ENCODE measurements at regions not wholly inside any gene's neighbourhood (a gene's known extent, or its start where the extent isn't known, plus 50 kb on each side); places are given as distances from the start of the nearest gene placed in this dataset.
A peak's percentile ranks its signal among the peaks of the same experiment; 100 is the strongest.

- no peak for DNase-seq (ENCODE audit: low spot score)
- intact Hi-C loops (cut with DNase I), result loop anchor here (1.0 to 10.0 kb wide), 3 partner anchors 80 to 444 kb away; no protein-coding TSS in a partner anchor
These were observed 99.3 kb downstream of the GATA6 start for GRCh38 chr18:22268641-22269128.

DNA sequence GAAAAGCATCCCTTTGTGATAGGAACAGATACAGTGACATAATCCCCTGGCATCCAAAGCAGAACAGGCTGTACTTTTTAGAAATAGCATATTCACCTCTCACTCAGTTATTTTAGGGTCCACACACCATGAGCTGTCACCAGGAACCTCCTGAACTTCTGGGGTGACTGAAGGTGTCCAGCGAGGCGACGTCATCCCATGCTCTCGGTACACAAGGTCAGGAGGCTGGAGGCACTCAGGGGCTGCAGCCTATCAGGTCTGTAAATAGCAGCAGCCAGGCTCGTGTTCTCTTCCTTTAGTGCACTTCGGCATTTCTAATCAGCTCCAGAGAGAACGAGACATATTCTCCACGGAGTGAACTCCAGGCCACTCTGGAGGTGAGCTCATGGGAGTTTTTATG is 98.3 kb downstream of the GATA6 start:
- DNase-seq (ENCODE audit: low spot score), result peak; percentile 84
- intact Hi-C loops (cut with DNase I), result loop anchor here (1.0 to 10.0 kb wide), 5 partner anchors 73 to 443 kb away; no protein-coding TSS in a partner anchor

GRCh38 chr18:22267225-22267624 is 97.8 kb downstream of the GATA6 start:
- intact Hi-C loops (cut with DNase I), result loop anchor here (1.0 to 10.0 kb wide), 4 partner anchors 72 to 442 kb away; no protein-coding TSS in a partner anchor
- DNase-seq (ENCODE audit: low spot score), result no peak

- intact Hi-C loops (cut with DNase I), result loop anchor here (2.0 to 10.0 kb wide), 3 partner anchors 71 to 441 kb away; no protein-coding TSS in a partner anchor
- DNase-seq (ENCODE audit: low spot score), result no peak
These were observed 96.4 kb downstream of the GATA6 start for GRCh38 chr18:22265838-22266237.

DNA sequence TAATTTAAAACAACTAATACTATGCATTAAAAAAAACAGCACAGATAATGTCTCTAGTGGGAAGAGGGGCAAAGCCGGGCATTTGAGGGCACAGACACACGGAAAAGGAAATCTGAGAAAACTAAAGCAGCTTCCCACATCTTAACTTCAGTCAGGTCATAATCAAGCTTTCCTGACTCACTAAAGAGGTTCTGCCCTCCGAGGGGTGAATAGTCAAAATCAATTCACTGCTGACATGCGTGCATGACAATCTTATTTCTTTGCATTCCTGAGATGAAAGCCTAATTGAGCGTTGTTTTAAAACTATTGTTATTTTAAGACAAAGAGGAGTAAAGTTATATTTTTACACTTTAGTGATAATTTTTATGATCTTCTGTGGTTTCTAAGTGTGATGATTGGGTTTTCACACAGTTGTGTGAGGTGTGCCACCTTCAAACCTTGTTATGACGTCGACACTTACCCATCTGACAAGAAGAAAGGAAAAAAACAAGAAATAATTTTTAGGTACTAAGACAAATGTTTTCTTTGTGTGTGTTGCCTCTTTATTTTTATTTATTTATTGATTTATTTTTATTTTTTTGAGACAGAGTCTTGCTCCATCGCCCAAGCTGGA is 90.9 kb downstream of the GATA6 start:
- intact Hi-C loops (cut with DNase I), result loop anchor here (10.0 kb wide), 1 partner anchor 436 kb away; no protein-coding TSS in a partner anchor
- DNase-seq (ENCODE audit: low spot score), result no peak

DNA sequence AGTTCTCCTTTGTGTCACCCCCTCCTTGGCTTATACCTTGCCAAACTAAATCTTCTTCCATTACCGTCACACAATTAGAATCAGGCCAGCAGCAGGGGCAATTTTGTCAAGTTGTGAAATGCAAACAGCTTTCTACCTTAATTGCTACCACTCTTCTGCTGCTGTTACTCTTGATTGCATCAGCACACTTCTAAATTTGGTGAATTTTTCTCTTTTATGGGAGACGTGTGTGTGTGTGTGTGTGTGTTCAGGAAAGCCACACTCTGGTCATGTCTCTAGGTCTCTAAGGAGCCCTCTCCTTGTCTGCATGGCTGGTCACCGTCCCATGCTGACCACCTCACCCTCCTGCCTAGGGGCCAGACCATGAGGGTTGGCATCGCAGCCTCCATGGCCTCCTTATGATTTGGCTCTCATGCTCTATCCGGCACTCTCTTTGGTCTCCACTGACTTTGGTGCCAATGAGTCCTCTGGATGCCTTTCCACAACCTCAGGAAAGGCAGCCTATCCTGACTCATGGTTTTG is 87.7 kb downstream of the GATA6 start:
- intact Hi-C loops (cut with DNase I), result loop anchor here (5.0 kb wide), 1 partner anchor 40 kb away; no protein-coding TSS in a partner anchor
- DNase-seq (ENCODE audit: low spot score), result no peak

DNA sequence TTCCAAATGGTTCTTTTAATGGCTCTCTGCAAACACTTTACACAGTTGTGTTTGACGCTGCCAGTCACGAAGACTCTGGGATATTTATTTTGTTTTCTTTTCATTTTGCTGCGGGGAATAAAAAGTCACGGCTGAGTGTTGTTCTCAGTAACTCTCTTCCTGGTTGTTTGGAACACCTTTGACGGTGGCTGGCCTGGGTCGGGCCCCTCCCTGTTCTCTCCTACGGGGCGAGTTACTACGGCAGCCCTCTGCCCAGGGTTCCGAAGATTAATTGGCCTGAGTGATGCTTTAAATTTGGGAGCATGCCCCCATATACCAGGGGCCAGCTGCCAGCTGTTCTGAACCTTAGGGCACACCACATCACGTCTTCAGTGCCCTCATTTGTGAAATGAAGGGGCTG is 84.7 kb downstream of the GATA6 start:
- no peak for DNase-seq (ENCODE audit: low spot score)
- intact Hi-C loops (cut with DNase I), result no loop called here

- DNase-seq (ENCODE audit: low spot score), result no peak
- intact Hi-C loops (cut with DNase I), result no loop called here
These were observed 84.3 kb downstream of the GATA6 start for GRCh38 chr18:22253676-22254075.

GRCh38 chr18:22253156-22253555 is 83.8 kb downstream of the GATA6 start:
- intact Hi-C loops (cut with DNase I), result no loop called here

More at GRCh38 chr18:22253156-22253555, 83.8 kb downstream of the GATA6 start:
- DNase-seq (ENCODE audit: low spot score), result no peak

Data from cardiac septum (tissue), 1 donor.